Embryonic facial prominence (tissue), 1 donor: ENCODE measurements at regions not wholly inside any gene's neighbourhood (a gene's known extent, or its start where the extent isn't known, plus 50 kb on each side); places are given as distances from the start of the nearest gene placed in this dataset.
A peak's percentile ranks its signal among the peaks of the same experiment; 100 is the strongest.
"Not testable (repeated sequence)": the region's sequence is repeated elsewhere in the genome, so short reads cannot be mapped to it uniquely, and the experiment has no call there.

Experiments used
- DNase-seq: peaks from one replicate; pipeline ENCODE4 v3.0.0-alpha.2; 2016; ENCODE audit errors: extremely low spot score

DNA sequence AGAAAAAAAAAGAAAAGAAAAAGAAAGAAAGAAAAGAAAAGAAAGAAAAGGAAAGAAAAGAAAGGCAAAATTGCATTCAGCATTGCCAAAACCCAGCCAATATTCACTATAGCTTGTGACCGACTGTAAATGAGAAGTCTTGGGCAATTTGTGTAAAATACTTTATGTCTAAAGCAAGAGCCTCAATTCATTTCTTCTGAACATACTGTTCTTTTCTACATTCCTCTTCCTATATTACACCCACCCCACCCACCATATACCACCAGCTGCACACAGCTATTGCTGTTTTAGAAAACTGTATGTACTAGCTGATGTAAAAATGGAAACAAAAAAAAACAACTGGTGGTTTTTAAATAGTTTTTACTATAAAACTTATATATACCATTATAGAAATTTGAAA, 156.9 kb upstream of the TTC29 start:
- no peak for DNase-seq

DNA sequence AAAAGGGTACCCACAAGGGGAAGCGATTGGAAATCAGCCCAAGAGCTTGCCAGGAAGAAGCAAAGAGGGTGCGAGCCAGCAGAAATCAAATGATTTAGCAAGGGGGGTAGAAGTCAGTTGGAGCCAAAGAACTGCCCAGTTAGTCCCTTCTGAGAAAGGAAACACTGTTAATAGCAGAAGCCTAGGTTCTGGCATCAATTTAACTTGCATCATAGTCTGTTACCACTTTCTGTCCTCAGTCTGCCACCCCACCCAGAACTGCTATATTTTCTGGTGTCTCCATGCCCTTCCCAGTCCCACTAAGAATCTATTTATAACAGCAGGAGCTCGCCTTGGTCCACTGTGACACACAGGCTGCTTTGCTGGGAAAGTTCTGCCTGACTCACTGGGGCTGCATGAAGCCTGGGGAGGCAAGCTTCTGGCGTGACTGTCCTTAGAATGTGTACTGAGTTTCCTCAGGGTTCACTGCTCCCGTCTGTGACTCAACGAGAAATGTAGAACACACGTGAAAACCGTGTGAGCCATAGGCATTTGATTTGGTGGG, 157.8 kb upstream of the TTC29 start:
- DNase-seq, result peak; percentile 47

DNA sequence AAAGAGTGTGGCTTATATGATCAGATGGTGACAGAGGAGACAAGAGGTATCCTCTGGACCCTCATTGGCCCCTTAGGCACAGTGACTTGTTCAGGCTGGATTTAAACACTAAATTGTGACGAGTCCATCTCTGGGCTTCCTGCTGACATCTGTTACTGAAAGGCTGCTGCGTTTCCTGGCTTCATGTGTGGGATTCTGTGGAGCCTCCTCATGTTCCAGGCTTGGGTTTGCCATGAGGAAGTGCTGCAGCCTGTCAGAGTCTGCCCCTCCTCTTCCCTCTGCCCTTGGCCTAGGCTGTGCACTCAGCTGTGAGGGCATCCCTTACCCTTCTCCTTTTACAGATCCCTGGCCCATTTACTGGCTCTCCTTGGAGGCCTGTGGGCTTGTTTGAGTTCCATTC, 159.1 kb upstream of the TTC29 start:
- no peak for DNase-seq

DNA sequence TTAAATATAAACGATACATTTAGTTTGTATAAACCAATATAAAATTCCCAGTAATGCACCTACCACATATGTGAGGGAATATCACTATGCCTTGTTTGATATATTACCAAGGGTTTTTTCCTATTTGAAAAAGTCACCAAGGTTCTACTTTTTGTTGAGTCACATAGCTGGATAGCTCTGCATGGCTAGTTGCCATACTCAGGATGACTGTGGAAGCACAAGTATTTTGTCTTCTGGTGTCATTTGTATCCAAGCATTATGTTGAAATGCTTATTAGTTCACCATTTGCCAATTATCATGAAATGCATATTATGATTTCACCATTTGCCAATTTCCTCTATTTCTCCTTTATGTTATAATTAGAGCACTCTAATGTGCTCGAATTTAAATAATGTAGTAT, 162.7 kb upstream of the TTC29 start:
- no peak for DNase-seq

DNA sequence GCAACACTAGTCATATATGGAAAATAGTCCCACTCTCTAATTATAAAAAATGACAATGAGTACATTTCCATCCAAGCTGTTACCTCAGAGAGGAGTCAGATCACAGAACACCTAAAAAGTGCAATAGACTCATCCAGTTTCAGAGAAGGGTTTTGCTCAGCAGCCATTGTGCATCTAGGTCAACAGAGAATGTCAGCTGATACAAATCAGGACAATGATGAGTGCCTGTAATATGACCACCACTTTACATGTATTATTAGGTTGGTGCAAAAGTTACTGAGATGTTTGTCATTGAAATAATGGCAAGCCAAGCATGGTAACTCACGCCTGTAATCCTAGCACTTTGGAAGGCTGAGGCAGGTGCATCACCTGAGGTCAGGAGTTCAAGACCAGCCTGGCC, 164.1 kb upstream of the TTC29 start:
- no peak for DNase-seq

DNA sequence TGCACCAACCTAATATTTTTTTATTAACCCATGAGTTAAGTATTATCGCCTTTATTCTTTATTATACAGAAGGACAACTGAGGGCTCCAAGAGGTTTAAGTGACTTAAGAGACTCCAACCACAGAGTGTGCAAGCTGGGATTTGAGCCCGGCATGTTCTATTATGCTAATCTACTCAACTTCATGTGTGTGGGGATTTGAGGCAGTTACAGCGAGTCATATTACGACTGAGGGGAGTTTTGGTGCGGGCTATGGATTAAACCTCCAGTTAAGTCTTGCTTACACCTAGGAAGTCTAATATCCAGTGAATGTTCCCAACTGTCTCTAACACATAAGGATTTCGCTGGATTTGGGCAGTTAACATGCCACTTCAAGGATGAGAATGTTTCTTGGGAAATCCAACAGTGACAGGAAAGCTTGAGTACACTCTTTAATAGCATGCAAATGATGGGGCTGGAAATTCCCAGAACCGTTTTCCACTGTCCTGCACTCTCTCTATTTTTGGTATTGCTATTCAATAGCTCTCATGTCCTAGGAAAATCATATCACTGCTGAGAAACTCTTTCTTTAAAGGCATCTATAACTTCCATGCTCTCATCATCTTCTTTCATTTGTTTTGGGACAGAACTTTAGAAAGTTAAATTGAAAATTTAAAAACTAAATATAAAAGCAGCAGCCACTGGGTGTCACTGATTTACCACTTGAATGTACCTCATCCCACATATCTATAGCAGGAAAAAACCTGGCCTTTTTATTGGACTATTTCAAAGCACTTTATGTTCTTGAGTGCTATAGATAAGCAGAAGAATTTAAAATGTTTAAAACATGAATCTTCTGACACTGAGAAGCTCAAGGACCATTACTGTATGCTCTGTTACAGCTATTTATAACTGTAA, 165.1 kb upstream of the TTC29 start:
- peak; percentile 28 for DNase-seq

DNA sequence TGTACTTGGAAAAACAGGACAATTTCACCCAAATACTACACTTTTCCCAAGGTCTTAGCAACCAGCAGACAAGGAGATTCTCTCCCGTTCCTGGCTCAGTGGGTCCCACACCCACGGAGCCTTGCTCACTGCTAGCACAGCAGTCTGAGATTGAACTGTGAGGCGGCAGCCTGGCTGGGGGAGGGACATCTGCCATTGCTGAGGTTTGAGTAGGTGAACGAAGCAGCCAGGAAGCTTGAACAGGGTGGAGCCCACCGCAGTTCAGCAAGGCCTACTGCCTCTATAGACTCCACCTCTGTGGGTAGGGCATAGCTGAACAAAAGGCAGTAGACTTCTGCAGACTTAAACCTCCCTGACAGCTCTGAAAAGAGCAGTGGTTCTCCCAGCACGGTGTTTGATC, 166.5 kb upstream of the TTC29 start:
- not testable (repeated sequence) for DNase-seq

DNA sequence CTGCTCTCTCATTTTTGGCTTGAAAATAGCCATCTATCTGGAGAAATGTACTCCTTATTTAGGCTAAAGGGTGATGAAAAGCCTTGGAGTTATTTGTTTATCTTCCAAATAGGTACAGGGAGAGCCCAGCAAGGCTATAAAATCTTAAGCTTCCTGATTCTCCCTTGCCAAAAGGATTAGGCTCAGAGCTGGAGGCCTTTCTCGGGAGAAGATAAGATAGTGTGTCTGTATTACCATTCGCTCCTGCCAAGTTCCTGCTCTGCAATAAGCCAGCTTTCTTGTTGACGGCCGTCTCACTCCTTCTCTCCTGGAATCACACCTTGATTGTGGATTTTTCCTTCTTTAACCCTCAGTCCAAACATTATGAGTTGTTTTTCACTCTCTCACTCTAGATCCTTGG, 171.8 kb upstream of the TTC29 start:
- no peak for DNase-seq

DNA sequence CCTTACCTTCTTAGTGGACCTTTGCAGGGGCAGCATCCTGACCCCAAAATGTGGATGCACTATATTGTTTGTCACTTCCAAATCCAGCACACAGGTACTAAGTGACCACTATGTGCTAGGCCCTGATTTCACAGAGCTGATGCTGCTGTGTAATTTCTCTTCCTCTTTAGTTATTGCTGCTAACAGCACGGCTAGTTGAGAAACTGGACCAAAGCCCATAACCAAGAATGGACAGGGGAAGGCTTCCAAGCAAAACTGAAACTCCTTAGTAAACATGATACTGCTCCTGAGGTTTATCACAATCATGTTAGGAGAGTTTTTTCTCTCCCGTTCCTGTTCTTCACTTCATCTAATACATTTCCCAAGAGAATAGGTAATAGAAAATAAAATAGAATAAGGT, 172.9 kb upstream of the TTC29 start:
- DNase-seq, result no peak

DNA sequence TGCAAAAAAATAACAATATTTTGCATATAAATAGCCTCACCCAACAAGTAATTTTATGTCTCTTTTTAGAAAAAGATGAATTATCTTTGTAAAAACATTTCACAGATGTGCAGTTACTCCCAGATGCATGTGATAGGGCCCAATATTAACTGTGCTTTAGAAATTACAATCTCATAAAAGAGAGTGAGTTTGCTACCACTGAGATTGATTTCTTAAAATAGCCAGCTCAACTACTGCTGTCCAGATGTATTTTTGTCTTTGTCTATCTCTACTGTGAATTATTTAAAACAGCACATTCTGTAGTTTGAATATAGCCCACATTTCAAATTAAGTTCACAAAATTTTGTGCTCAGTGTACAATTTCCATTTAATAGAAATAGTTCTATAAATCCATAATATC, 177.0 kb upstream of the TTC29 start:
- DNase-seq, result no peak

DNA sequence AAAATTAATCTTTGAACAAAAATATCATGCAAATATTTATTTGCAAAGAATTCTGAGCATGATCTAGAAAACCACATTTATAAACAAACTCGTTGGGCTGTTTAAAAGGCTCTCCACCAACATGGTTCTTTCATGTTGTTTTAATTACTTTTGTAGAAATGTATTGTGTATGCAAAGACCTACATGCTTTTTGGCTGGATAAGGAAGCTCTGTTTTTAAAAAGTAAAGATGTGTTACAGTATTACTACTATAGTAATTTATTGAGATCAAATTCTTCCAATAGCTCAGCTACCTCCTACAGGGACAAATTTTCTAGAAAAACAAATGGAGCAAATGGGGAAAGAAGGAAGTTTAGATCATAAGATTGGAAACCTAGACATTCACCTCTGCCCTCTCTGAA, 177.5 kb upstream of the TTC29 start:
- no peak for DNase-seq

DNA sequence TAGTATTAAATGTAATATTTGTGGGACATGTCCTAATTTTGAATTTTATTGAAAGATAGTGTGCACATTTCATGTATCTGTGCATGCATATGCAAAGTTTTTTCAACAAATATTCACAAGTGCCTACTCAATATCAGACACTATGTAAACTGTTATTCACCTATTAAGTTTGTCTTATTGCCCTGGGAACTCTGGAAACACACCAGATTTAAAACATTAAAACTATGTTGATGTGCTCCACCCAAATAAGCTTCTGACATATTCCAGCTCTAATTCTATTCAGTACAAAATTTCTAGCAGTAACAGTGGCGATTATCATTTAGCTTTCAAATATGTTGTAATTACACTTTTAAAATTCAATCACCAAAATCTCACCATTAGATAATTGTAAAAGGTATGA, 183.1 kb upstream of the TTC29 start:
- DNase-seq, result no peak

DNA sequence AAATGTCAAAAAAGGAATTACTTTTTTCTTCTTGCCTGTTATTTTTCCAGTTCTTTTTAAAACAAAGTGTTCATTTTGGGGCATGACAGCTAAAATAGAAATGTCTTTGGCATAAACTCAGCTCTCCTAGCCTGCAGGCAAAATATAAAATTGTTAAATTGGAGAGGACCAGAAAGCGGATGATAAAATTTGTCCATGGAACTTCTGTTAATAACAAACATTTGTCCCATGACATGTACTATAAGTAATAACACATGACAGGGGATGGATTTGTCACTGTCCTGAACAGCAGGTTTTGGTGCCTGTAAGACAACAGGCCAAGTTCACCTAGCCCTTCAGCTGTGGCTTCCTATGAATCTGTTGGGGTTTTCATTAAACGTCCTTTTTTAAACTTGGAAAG, 184.0 kb upstream of the TTC29 start:
- no peak for DNase-seq

DNA sequence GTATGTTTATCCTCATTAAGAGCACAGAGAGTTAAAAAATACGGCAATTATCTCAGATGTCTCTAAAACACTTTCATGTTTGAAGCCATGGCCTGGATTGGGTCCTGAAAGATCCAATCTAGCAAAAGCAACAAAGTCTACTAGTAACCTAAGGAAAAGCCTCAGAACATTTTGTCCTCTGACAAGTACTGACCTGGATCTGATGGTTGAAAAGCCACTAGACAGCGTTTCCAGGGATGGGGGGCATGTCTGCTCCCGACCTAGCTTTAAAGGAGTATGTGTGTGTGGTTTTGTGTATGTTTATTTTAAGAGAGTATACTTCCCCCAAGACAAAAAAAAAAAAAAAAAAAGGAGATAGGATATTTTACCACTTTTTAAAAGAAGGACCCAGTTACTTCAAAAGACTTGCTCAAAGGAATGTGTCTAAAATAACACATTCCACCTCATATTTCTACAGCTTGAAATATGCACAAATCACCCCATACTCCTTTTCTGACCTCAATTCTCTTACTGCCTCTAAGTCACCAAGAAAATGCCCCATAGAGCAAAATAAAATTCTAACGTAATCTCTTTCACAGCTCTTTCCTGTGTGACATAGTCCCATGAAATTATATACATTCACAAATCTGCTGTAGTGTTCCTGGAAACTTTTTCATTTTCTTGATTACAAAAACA, 189.0 kb upstream of the TTC29 start:
- no peak for DNase-seq

DNA sequence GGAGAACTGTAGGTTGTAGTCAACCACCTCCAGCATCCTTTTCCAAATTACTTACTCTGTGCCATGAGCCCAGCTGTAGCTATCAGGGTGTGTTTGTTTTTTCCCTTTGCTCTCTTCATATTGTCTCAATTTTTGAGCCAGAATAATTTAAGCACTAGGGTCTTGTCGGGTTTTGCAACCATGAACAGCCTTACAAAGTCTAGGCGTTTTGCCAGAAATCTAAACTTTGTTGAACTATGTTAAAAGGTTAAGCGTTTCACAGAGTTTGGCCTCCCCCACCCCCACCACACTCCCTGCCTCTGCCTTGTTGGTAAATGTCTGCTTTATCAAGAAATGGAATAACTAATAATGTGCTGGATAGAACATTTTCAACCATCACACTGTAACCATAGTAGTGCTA, 190.6 kb upstream of the TTC29 start:
- DNase-seq, result no peak

DNA sequence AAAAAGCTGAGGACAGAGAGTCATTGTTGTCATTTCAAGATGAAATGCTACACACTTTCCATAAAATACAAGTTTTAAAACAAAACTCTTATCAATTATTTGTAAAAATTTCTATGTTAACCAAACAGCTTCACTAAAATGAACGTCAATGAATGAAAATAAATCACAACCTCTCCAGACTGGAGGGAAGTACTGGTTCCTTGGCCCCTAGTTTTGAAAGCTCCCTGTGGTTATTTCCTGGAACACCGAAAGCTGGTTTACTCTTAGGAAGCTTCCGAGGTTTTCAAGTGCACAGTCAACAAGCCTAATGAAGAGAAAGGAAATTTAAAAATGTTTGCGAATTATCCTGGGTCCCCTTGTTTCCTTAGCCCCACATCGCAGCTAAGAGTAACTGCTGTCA, 191.1 kb upstream of the TTC29 start:
- no peak for DNase-seq

DNA sequence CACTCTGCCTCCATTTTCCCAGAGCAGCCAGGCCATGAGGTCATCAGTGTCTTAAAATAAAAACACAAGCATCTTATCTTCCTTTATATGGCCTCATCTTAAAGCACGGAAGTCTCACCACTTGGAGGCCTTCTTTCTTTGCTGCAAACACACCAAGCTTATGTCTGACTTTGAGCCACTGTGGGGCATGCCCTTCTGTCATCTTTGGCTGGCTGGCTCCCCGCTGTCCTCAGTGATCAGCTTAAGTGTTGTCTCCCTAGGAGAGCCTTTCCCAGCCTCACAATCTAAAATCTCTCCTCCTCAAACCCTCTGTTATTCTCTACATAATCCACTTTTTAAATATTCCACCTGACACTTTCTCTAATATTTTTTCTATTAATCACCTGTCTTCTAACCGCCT, 191.6 kb upstream of the TTC29 start:
- no peak for DNase-seq

DNA sequence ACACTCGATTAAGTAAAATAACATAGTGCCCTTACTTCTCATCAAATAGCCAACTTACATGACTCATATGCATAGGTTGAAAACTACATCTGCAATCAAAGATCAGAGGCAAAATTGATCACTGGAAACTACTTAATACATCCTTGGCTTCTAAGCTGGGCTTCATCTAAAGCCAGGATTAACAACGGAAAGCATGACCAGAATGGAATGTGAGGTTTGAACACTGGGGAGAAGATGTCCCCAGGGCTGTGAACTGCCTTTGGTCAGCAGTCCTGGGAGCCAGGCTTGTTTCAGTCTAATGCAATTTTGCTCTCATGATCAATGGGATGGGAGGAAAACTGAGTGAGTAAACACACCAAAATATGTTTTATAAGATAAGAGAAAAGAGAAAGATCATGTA, 192.5 kb upstream of the TTC29 start:
- no peak for DNase-seq

DNA sequence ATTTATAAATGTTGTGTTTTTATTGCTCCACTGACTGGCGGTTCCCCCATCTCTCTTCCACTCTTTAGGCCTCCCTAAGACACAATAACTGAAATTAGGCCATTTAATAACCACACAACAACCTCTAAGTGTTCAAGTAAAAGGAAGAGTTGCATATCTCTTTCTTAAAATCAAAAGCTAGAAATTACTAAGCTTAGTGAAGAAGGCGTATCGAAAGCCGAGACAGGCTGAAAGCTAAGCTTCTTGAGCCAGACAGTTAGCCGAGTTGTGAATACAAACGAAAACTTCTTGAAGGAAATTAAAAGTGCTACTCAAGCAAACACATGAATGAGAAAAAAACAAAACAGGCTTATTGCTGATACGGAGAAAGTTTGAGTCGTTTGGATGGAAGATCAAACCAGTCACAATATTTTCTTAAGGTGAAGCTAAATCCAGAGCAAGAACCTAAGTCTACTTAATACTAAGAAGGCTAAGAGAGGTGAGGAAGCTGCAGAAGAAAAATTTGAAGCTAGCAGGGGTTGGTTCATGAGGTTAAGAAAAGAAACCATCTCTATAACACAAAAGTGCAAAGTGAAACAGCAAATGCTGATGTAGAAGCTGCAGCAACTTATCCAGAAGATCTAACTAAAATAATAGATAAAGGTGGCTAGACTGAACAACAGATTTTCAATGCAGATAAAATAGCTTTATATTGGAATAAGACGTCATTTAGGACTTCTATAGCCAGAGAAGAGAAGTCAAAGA, 194.0 kb upstream of the TTC29 start:
- no peak for DNase-seq

DNA sequence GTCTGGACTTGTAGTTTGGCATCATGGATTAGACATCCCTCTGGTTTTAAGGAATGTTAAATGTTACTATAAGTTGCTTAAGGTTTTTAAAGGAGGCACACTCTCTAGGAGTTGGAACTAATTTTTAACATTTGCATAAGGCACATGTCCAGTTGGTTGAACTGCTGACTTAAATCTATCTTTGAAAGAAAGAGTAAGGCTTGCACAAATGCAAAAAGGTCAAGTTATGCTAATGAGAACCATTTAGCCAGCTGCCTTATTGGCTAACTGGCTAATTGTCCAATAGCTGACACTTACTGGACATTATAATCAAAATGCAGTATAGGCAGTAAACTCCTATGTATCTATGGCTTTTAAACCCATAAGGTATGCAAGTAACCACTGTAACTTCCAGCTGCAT, 206.1 kb upstream of the TTC29 start:
- no peak for DNase-seq

DNA sequence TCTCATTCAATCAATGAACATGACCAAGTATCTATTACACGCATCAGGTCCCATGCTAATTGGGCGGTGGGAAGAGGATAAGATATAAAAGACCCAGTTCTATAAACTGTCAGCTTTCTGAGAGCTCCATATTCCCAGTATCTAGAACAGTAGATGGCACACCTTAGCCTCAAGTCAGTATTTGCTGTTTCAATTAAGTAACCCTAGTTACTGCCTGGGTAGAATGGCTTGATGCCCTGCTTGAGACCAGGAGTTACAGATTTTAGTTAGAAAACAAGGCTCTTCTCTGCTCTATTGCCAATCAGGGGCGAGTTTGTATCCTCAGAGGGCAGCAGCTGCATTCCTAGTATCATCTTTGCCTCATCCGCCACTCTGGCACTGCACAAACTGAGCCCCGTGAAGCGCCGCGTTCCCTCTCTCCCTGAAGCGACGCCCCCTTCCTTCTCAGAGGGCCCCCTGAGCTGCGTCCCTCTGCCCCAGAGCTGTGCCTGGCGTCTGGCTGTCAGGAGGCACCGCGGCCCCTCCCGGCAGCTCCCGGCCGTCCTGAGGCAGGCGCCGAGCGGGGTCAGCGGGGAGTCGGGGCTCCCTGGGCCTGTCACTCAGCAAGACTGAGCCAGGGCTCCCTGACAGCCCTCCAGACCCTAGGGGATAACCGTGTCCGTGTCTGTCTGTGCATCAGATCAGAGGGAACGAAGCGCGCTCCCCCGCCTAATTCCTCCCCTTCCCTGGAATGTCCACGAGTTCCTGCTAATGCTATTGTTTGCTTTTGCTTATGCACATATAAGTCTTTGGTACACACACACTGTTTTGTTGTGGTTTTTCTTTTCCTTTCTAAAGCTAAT, 212.4 kb upstream of the TTC29 start:
- DNase-seq, result peak; percentile 36
